ENCODE measurements at regions not wholly inside any gene's neighbourhood (a gene's known extent, or its start where the extent isn't known, plus 50 kb on each side); places are given as distances from the start of the nearest gene placed in this dataset.

- TF ChIP-seq POLR2A (IDR thresholded peaks at IDR 0.05; ENCODE audit: low read depth, low read length) = no peak
- no peak for TF ChIP-seq POLR2AphosphoS5 (IDR thresholded peaks at IDR 0.05; ENCODE audit: low read depth, low read length)
- TF ChIP-seq TAF1 (IDR thresholded peaks at IDR 0.05; ENCODE audit: borderline replicate concordance, low read depth, low read length) = no peak
Observed at GRCh38 chr3:147507638-147508286, 98.6 kb downstream of the ZIC1 start.
